Spleen (tissue), 11 donors: ENCODE measurements at regions not wholly inside any gene's neighbourhood (a gene's known extent, or its start where the extent isn't known, plus 50 kb on each side); places are given as distances from the start of the nearest gene placed in this dataset.

Experiments used
- DNase-seq: peaks from one replicate; pipeline ENCODE4 v3.0.0-alpha.2; 2020
- H3K27ac ChIP-seq, 8 donors: fragments of 200-600 bp; sonication (generic) in 7 of 8; 1 replicate in 4 of 8; 2 replicates in 4 of 8; pipeline versions ENCODE4 v1.5.0 to v1.8.0; 2016 to 2021; ENCODE audit warnings: inconsistent platforms in 4 of 8, mild to moderate bottlenecking in 4 of 8, moderate library complexity in 1 of 8
- H3K27me3 ChIP-seq, 7 donors: fragments of 200-600 bp; sonication (generic) in 6 of 7; replicated peaks in 1 of 7; 1 replicate in 4 of 7; 2 replicates in 3 of 7; pipeline versions ENCODE4 v1.5.0 to v1.8.0; 2016 to 2021; ENCODE audit warnings: inconsistent platforms in 3 of 7, mild to moderate bottlenecking in 1 of 7
- H3K36me3 ChIP-seq, 6 donors: fragments of 200-600 bp; sonication (generic) in 5 of 6; 1 replicate in 4 of 6; 2 replicates in 2 of 6; pipeline versions ENCODE4 v1.5.0 to v1.8.0; 2016 to 2021; ENCODE audit warnings: inconsistent platforms in 2 of 6
- H3K4me1 ChIP-seq, 6 donors: fragments of 200-600 bp; sonication (generic) in 5 of 6; 1 replicate in 3 of 6; 2 replicates in 3 of 6; pipeline versions ENCODE4 v1.5.0 to v1.8.0; 2016 to 2021; ENCODE audit warnings: inconsistent platforms in 3 of 6
- H3K4me3 ChIP-seq, 8 donors: fragments of 200-600 bp; sonication (generic) in 7 of 8; 1 replicate in 4 of 8; 2 replicates in 4 of 8; pipeline versions ENCODE4 v1.5.0 to v1.8.0; 2016 to 2021; ENCODE audit warnings: inconsistent platforms in 4 of 8, mild to moderate bottlenecking in 4 of 8, moderate library complexity in 2 of 8
- H3K9me3 ChIP-seq, 8 donors: fragments of 200-600 bp; sonication (generic) in 7 of 8; 1 replicate in 4 of 8; 2 replicates in 4 of 8; pipeline versions ENCODE4 v1.5.0 to v1.8.0; 2016 to 2021; ENCODE audit warnings: inconsistent platforms in 4 of 8
- POLR2A ChIP-seq, 3 donors: fragments of 450-650 bp; IDR thresholded peaks; one replicate each; pipeline ENCODE4 v1.5.1; 2017; ENCODE audit warnings: antibody characterized with exemption in 3 of 3, mild to moderate bottlenecking in 1 of 3
- POLR2AphosphoS5 ChIP-seq, 3 donors: sonication (generic); formaldehyde crosslinking; IDR thresholded peaks; one replicate each; pipeline ENCODE4 v1.5.1; 2017; ENCODE audit warnings: antibody characterized with exemption in 3 of 3
- WGBS, 5 donors: extraction: QIAGEN DNeasy Blood & Tissue Kit in 3 of 5; methylation state at CpG; one replicate each; pipeline versions ENCODE4 v1.1.5 to v1.1.7; 2013 to 2018; 5-methylcytosine and 5-hydroxymethylcytosine counted together
- intact Hi-C: fragments of 100-400 bp; cut with DNase I; formaldehyde crosslinking; loops from one replicate; pipeline ENCODE4 v1.15.0; 2023; ENCODE audit warnings: low total_unique reads
- TF ChIP-seq, protein P1 (sequence below), 11 experiments: fragments of 200-600 bp in 7 of 11; fragments of 450-650 bp in 4 of 11; sonication (generic) in 4 of 11; IDR thresholded peaks in 8 of 11; conservative IDR thresholded peaks in 3 of 11; 1 replicate in 7 of 11; 2 replicates in 4 of 11; pipeline versions ENCODE4 v1.4.0 to v1.8.0; 2016 to 2021; ENCODE audit warnings: antibody characterized with exemption in 11 of 11, inconsistent platforms in 4 of 11, mild to moderate bottlenecking in 1 of 11
- donor health status: healthy with polysubstance abuse.
- donor health status: DM: no; HTN: no; CAD: no; lungs with moderate emphysema.
- donor health status: DM: no; HTN: no; CAD: no.
- donor health status: Bipolar disorder and iron deficiency.
- donor health status: healthy.
- donor health status: DM: no; HTN: no; CAD: no.
- donor health status: DM: yes; HTN: yes; CAD: no.

DNA sequence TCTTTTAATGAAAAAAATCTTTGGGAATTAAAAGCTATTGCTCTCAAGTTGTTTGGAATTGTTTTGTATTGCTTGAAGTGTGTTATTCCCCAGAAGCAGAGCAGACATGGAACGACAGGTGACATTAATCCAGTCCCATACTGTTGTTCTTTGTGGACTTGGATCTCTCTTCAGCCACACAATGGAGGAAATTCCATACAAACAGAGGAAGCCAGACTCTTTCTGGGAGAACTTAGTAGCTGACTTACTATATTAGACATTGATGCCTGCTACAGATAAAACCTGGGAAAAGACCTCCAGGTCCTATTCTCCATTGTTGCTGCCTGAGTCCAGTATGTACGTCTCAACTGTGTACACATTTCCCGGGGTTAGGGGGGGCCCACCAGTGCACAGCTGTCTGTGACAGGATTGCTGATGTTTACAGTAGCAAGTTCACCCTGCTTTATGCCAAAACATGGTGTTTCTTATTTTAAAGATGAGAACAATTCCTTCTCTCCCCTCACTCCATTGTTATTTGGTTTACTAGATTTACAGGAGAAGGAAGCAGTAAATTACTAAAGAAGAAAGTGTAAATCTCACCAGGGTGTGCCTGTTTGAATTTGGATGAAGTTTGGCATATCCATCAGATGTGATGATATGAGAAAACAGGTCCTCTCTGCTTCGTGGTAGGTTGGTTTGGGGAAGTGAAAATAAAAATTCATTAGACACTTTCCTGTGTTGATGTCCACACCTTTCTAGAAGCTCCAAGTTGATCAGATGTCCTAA is 142.4 kb upstream of the RBBP8 start:
- no peaks in the 10 kb centered on the region for H3K27me3 ChIP-seq
- H3K4me1 ChIP-seq: peaks cover 0 to 12% (median 3%) of the 10 kb centered on the region in 6 donors
- TF ChIP-seq POLR2A (IDR thresholded peaks at IDR 0.05) (no peak), POLR2AphosphoS5 (IDR thresholded peaks at IDR 0.05) (no peak)
- TF ChIP-seq, protein P1, sequence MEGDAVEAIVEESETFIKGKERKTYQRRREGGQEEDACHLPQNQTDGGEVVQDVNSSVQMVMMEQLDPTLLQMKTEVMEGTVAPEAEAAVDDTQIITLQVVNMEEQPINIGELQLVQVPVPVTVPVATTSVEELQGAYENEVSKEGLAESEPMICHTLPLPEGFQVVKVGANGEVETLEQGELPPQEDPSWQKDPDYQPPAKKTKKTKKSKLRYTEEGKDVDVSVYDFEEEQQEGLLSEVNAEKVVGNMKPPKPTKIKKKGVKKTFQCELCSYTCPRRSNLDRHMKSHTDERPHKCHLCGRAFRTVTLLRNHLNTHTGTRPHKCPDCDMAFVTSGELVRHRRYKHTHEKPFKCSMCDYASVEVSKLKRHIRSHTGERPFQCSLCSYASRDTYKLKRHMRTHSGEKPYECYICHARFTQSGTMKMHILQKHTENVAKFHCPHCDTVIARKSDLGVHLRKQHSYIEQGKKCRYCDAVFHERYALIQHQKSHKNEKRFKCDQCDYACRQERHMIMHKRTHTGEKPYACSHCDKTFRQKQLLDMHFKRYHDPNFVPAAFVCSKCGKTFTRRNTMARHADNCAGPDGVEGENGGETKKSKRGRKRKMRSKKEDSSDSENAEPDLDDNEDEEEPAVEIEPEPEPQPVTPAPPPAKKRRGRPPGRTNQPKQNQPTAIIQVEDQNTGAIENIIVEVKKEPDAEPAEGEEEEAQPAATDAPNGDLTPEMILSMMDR (IDR thresholded peaks at IDR 0.05 in 8 of 11, conservative IDR thresholded peaks at IDR 0.05 in 3 of 11): no peak
- H3K4me3 ChIP-seq: no peak overlapping the region
- WGBS, 5 donors: 41 to 51% (median 47%) methylated on average over 4 of the region's 4 CpGs
- intact Hi-C loops: no loop called here
- H3K27ac ChIP-seq: no peak overlapping the region
- DNase-seq: no peak
- H3K9me3 ChIP-seq: no peaks in the 10 kb centered on the region
- H3K36me3 ChIP-seq: no peaks in the 10 kb centered on the region

DNA sequence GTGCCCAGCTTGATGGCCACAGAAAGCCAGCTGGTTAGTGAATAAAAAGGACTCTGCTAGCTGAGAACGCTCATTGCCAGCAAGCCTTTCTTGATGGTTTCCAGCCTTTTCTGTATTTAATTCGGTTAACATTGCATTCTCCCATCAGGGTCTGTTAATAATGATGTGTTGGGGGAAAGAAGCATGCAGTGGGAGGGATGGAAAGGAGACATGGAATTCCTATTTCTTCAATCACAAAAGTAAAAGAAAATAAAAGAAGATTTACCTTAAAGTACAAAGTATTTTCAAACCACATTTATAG is 141.9 kb upstream of the RBBP8 start:
- H3K4me1 ChIP-seq: peaks cover 0 to 12% (median 3%) of the 10 kb centered on the region in 6 donors
- H3K27ac ChIP-seq: no peak overlapping the region
- no peaks in the 10 kb centered on the region for H3K27me3 ChIP-seq
- 76 to 92% (median 83%) methylated on average over 2 of the region's 2 CpGs for WGBS, 5 donors
- intact Hi-C loops: no loop called here
- DNase-seq: no peak
- no peak for TF ChIP-seq POLR2A (IDR thresholded peaks at IDR 0.05)
- TF ChIP-seq POLR2AphosphoS5 (IDR thresholded peaks at IDR 0.05): no peak
- TF ChIP-seq, protein P1 (IDR thresholded peaks at IDR 0.05 in 8 of 11, conservative IDR thresholded peaks at IDR 0.05 in 3 of 11): no peak
- no peak overlapping the region for H3K4me3 ChIP-seq
- H3K9me3 ChIP-seq: no peaks in the 10 kb centered on the region
- no peaks in the 10 kb centered on the region for H3K36me3 ChIP-seq

DNA sequence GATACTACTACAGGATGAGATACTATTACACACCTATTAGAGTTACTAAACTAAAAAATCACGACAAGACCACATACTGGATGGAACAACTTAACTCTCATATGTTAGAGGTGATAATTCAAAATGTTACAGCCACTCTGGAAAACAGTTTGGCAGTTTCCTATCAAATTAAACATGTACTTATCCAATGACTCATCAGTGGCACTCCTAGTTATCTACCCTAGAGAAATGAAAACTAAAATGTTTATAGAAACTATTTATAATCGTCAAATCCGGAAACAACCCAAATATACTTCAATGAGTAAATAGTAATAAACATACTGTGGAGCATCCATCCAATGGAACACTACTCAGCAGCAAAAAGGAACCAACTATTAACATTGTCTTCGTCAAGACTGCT is 137.0 kb upstream of the RBBP8 start:
- peaks cover 0 to 15% (median 0%) of the 10 kb centered on the region in 6 donors for H3K4me1 ChIP-seq
- no peak overlapping the region for H3K27ac ChIP-seq
- no peak for TF ChIP-seq POLR2AphosphoS5 (IDR thresholded peaks at IDR 0.05)
- no peak for TF ChIP-seq POLR2A (IDR thresholded peaks at IDR 0.05)
- TF ChIP-seq, protein P1 (IDR thresholded peaks at IDR 0.05 in 8 of 11, conservative IDR thresholded peaks at IDR 0.05 in 3 of 11): no peak
- no peaks in the 10 kb centered on the region for H3K36me3 ChIP-seq
- no peaks in the 10 kb centered on the region for H3K27me3 ChIP-seq
- no peak overlapping the region for H3K4me3 ChIP-seq
- 72 to 88% (median 83%) methylated on average over 4 of the region's 4 CpGs for WGBS, 5 donors
- no peaks in the 10 kb centered on the region for H3K9me3 ChIP-seq
- intact Hi-C loops: no loop called here
- no peak for DNase-seq

DNA sequence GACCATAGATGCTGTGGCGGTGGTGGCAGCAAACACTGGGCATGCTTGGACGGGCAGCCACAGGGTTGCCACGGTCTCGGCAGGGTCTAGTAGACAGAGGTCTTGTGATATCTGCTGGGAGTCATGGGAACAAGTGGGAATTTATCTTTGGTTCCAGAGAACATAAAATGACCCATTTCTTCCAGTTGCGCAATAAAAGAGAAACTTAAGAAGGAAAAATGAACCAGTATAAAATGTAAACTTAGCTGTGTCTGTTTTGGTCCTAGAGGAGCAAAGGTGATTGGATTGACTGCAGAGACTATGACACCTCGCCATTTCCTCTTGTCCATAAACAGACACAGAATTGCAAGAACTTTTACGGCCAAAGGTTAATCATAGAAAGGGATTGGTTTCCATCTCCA is 132.6 kb upstream of the RBBP8 start:
- TF ChIP-seq, protein P1 (IDR thresholded peaks at IDR 0.05 in 8 of 11, conservative IDR thresholded peaks at IDR 0.05 in 3 of 11): no peak
- TF ChIP-seq POLR2AphosphoS5 (IDR thresholded peaks at IDR 0.05) (no peak), POLR2A (IDR thresholded peaks at IDR 0.05) (no peak)
- H3K27me3 ChIP-seq: no peaks in the 10 kb centered on the region
- no peaks in the 10 kb centered on the region for H3K36me3 ChIP-seq
- DNase-seq: no peak
- H3K4me3 ChIP-seq: no peak overlapping the region
- intact Hi-C loops: loop anchor here (10.0 kb wide), 1 partner anchor 184 kb away; no protein-coding TSS in a partner anchor
- 83 to 94% (median 90%) methylated on average over 7 of the region's 7 CpGs for WGBS, 5 donors
- no peak overlapping the region for H3K27ac ChIP-seq
- H3K4me1 ChIP-seq: peaks cover 0 to 13% (median 0%) of the 10 kb centered on the region in 6 donors
- no peaks in the 10 kb centered on the region for H3K9me3 ChIP-seq
